ENCODE measurements at regions not wholly inside any gene's neighbourhood (a gene's known extent, or its start where the extent isn't known, plus 50 kb on each side); places are given as distances from the start of the nearest gene placed in this dataset.

DNA sequence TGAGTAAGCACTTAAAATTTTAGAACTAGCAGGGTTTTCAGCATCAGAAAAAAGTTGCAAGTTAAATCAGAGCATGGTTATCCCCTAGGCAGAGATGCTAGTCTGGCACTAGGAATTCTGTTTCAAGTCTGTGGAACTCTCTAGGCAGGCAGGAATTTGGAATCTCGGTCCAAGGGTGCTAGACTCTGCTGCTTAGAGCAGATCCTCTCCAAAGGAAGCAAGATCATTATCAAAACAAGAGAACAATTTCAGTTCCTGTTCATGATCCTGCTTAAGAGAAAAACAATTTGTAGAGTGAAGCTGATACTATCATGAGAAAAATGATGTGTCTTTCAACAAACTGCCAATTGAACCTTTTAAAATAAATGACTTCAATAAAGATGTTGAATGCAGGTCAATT, 420.7 kb downstream of the KIF4B start:
- no peak overlapping the region for H2BK20ac ChIP-seq (ENCODE audit: low read depth, low read length)
- no peak overlapping the region for H3K14ac ChIP-seq (replicated peaks; ENCODE audit: low read depth, low read length)
- H3K27ac ChIP-seq (ENCODE audit: insufficient read depth, low read length): no peak overlapping the region
- no peak overlapping the region for H4K5ac ChIP-seq (ENCODE audit: low read depth, low read length)
- ATAC-seq (ENCODE audit: low read depth) (no peak), DNase-seq (no peak)
- H2BK5ac ChIP-seq (ENCODE audit: low read depth, low read length, poor library complexity, severe bottlenecking): no peak overlapping the region
- H3K36me3 ChIP-seq (ENCODE audit: control insufficient read depth, insufficient read depth, low read length): no peaks in the 10 kb centered on the region
- in situ Hi-C loops (cut with MboI; ENCODE audit: low sequenced_read_pairs): no loop called here
- no peak overlapping the region for H4K91ac ChIP-seq (ENCODE audit: insufficient read depth, low read depth, low read length)
- peaks cover 13% of the 10 kb centered on the region for H3K9me3 ChIP-seq (ENCODE audit: control insufficient read depth, insufficient read depth, low read length)
- CTCF ChIA-PET: no interaction called here
- H3K27me3 ChIP-seq (ENCODE audit: control insufficient read depth, insufficient read depth, low read length): no peaks in the 10 kb centered on the region
- intact Hi-C loops (cut with micrococcal nuclease): no loop called here
- H3K4me3 ChIP-seq (ENCODE audit: insufficient read depth, low read depth, low read length): no peak overlapping the region
- H3K4me1 ChIP-seq (ENCODE audit: control insufficient read depth, insufficient read depth, low read length): no peaks in the 10 kb centered on the region
- H2AFZ ChIP-seq (replicated peaks; ENCODE audit: low read length, poor library complexity): no peak overlapping the region
- dilution Hi-C loops (cut with HindIII; ENCODE audit: low sequenced_read_pairs, unreplicated experiment): no loop called here
- H4K8ac ChIP-seq (ENCODE audit: low read depth in 2 of 2, low read length in 2 of 2): no peak overlapping the region
- H3K9ac ChIP-seq (ENCODE audit: low read depth, low read length): no peak overlapping the region
- H3K4ac ChIP-seq (ENCODE audit: low read depth, low read length): no peak overlapping the region
- no peak overlapping the region for H2AK9ac ChIP-seq (replicated peaks; ENCODE audit: low read depth, low read length, poor library complexity)
- no peak overlapping the region for H3K23ac ChIP-seq (ENCODE audit: low read depth, low read length)
- no peak overlapping the region for H2AK5ac ChIP-seq (ENCODE audit: low read depth, low read length)
- POLR2A ChIA-PET (ENCODE audit: unreplicated experiment): no interaction called here
- no peak overlapping the region for H3K18ac ChIP-seq (ENCODE audit: low read depth, low read length)
- TF ChIP-seq RAD21 (IDR thresholded peaks at IDR 0.05; ENCODE audit: low read length) (no peak), MAZ (IDR thresholded peaks at IDR 0.05; ENCODE audit: borderline replicate concordance, low read depth, low read length) (no peak), NFE2L2 (IDR thresholded peaks at IDR 0.05; ENCODE audit: low read depth, low read length) (no peak), BHLHE40 (IDR thresholded peaks at IDR 0.05; ENCODE audit: low read depth, low read length) (no peak), MAFK (IDR thresholded peaks at IDR 0.05; ENCODE audit: low read depth, low read length) (no peak), MXI1 (IDR thresholded peaks at IDR 0.05; ENCODE audit: borderline replicate concordance, low read depth, low read length) (no peak), POLR2A (IDR thresholded peaks at IDR 0.05; ENCODE audit: low read depth, low read length) (no peak), CHD1 (IDR thresholded peaks at IDR 0.05; ENCODE audit: low read depth, low read length) (no peak), FOS (IDR thresholded peaks at IDR 0.05; ENCODE audit: low read depth, low read length) (no peak)
- TF ChIP-seq, protein P1, sequence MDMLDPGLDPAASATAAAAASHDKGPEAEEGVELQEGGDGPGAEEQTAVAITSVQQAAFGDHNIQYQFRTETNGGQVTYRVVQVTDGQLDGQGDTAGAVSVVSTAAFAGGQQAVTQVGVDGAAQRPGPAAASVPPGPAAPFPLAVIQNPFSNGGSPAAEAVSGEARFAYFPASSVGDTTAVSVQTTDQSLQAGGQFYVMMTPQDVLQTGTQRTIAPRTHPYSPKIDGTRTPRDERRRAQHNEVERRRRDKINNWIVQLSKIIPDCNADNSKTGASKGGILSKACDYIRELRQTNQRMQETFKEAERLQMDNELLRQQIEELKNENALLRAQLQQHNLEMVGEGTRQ (IDR thresholded peaks at IDR 0.05; ENCODE audit: low read depth, low read length): no peak
- TF ChIP-seq, protein P2, sequence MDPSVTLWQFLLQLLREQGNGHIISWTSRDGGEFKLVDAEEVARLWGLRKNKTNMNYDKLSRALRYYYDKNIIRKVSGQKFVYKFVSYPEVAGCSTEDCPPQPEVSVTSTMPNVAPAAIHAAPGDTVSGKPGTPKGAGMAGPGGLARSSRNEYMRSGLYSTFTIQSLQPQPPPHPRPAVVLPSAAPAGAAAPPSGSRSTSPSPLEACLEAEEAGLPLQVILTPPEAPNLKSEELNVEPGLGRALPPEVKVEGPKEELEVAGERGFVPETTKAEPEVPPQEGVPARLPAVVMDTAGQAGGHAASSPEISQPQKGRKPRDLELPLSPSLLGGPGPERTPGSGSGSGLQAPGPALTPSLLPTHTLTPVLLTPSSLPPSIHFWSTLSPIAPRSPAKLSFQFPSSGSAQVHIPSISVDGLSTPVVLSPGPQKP (IDR thresholded peaks at IDR 0.05; ENCODE audit: borderline replicate concordance, low read depth, low read length): no peak
- no peaks in the 10 kb centered on the region for H3K9me1 ChIP-seq (ENCODE audit: insufficient read depth, low read length)
- H2BK15ac ChIP-seq (ENCODE audit: low read depth, low read length): no peak overlapping the region
- H3K56ac ChIP-seq (ENCODE audit: extremely low read depth, insufficient read depth, low read length): no peak overlapping the region
- no peak overlapping the region for H3K4me2 ChIP-seq (ENCODE audit: low read depth, low read length)
- BruUV-seq (replicated peaks): no TSS peak
- H4K20me1 ChIP-seq (ENCODE audit: insufficient read depth, low read length): no peaks in the 10 kb centered on the region
- no peaks in the 10 kb centered on the region for H3K79me1 ChIP-seq (ENCODE audit: low read depth in 1 of 2, low read length in 2 of 2)
- H2BK120ac ChIP-seq (ENCODE audit: low read depth, low read length): no peak overlapping the region
- WGBS, 2 experiments (ENCODE audit: extremely low coverage in 2 of 2, insufficient read length in 1 of 2): no CpG with 5 or more reads among the region's 1 CpG
